ENCODE measurements at regions not wholly inside any gene's neighbourhood (a gene's known extent, or its start where the extent isn't known, plus 50 kb on each side); places are given as distances from the start of the nearest gene placed in this dataset.

DNA sequence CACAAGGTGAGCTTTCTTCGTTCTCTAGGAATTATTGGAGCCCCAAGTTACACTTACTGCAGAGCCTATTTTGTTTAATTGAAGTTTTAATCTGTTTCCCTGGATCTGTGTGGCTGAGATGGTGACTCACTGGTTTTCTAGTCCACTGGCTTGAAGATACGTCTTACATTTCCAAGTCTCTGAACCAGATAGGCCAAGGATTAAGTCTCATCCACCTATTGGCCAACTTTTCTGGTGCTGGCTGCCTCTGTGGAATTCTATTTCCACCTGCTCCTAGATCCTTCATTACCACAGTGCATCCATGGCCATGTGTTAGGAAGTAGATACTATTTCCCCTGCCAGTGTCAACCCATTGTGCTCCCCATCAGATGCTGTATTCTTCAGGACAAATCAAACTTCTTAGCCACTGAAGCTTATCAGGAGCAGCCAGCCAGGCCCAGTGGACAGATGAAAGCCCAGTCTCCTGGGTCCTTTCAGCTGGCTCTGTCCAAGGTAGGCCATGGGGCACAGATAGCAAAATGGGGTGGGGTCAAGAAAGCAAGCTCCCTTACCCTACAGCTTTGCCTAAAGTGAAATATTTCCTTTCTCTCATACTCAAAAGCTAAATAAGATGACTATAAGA, 198.8 kb upstream of the TCF4 start (continued):
- peak; percentile 79 for TF ChIP-seq ARID1B (IDR thresholded peaks at IDR 0.05)
- peak; percentile 64 for TF ChIP-seq MTA2 (IDR thresholded peaks at IDR 0.05; ENCODE audit: low read depth)
- TF ChIP-seq ZC3H11A (IDR thresholded peaks at IDR 0.05; ENCODE audit: low read depth, low read length), result no peak
- TF ChIP-seq HEY1 (CRISPR knock-in tag; IDR thresholded peaks at IDR 0.05; ENCODE audit: borderline replicate concordance), result no peak
- TF ChIP-seq, protein P1, sequence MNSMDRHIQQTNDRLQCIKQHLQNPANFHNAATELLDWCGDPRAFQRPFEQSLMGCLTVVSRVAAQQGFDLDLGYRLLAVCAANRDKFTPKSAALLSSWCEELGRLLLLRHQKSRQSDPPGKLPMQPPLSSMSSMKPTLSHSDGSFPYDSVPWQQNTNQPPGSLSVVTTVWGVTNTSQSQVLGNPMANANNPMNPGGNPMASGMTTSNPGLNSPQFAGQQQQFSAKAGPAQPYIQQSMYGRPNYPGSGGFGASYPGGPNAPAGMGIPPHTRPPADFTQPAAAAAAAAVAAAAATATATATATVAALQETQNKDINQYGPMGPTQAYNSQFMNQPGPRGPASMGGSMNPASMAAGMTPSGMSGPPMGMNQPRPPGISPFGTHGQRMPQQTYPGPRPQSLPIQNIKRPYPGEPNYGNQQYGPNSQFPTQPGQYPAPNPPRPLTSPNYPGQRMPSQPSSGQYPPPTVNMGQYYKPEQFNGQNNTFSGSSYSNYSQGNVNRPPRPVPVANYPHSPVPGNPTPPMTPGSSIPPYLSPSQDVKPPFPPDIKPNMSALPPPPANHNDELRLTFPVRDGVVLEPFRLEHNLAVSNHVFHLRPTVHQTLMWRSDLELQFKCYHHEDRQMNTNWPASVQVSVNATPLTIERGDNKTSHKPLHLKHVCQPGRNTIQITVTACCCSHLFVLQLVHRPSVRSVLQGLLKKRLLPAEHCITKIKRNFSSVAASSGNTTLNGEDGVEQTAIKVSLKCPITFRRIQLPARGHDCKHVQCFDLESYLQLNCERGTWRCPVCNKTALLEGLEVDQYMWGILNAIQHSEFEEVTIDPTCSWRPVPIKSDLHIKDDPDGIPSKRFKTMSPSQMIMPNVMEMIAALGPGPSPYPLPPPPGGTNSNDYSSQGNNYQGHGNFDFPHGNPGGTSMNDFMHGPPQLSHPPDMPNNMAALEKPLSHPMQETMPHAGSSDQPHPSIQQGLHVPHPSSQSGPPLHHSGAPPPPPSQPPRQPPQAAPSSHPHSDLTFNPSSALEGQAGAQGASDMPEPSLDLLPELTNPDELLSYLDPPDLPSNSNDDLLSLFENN (IDR thresholded peaks at IDR 0.05; ENCODE audit: low read depth in 2 of 2, low read length in 2 of 2), result no peak
- no peak for TF ChIP-seq RHOXF2B (CRISPR knock-in tag; conservative IDR thresholded peaks at IDR 0.05)
- TF ChIP-seq ZNF830 (CRISPR knock-in tag; IDR thresholded peaks at IDR 0.05), result no peak
- no peak for TF ChIP-seq CHD1 (IDR thresholded peaks at IDR 0.05; ENCODE audit: low read length)
- TF ChIP-seq CBFA2T3 (IDR thresholded peaks at IDR 0.05), result peak; percentile 86
- TF ChIP-seq, protein P2, sequence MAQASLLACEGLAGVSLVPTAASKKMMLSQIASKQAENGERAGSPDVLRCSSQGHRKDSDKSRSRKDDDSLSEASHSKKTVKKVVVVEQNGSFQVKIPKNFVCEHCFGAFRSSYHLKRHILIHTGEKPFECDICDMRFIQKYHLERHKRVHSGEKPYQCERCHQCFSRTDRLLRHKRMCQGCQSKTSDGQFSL (CRISPR knock-in tag; IDR thresholded peaks at IDR 0.05), result no peak
- TF ChIP-seq, protein P2 (tag; IDR thresholded peaks at IDR 0.05), result no peak
- TF ChIP-seq, protein P3, sequence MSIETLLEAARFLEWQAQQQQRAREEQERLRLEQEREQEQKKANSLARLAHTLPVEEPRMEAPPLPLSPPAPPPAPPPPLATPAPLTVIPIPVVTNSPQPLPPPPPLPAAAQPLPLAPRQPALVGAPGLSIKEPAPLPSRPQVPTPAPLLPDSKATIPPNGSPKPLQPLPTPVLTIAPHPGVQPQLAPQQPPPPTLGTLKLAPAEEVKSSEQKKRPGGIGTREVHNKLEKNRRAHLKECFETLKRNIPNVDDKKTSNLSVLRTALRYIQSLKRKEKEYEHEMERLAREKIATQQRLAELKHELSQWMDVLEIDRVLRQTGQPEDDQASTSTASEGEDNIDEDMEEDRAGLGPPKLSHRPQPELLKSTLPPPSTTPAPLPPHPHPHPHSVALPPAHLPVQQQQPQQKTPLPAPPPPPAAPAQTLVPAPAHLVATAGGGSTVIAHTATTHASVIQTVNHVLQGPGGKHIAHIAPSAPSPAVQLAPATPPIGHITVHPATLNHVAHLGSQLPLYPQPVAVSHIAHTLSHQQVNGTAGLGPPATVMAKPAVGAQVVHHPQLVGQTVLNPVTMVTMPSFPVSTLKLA (conservative IDR thresholded peaks at IDR 0.05), result peak in 1 of 2 experiments; percentile 37; a peak in 1 of 4 replicates
- no peak for TF ChIP-seq ZNF253 (CRISPR knock-in tag; conservative IDR thresholded peaks at IDR 0.05)
- TF ChIP-seq ERF (CRISPR knock-in tag; IDR thresholded peaks at IDR 0.05), result no peak
- no peak for TF ChIP-seq POU5F1 (IDR thresholded peaks at IDR 0.05; ENCODE audit: borderline replicate concordance, low read depth, low read length, partially characterized antibody)
- TF ChIP-seq, protein P4, sequence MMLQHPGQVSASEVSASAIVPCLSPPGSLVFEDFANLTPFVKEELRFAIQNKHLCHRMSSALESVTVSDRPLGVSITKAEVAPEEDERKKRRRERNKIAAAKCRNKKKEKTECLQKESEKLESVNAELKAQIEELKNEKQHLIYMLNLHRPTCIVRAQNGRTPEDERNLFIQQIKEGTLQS (IDR thresholded peaks at IDR 0.05), result peak; percentile 21; the same call in 1 of the 2 replicates
- TF ChIP-seq, protein P4 (CRISPR knock-in tag; conservative IDR thresholded peaks at IDR 0.05), result no peak
- TF ChIP-seq YY1 (IDR thresholded peaks at IDR 0.05; ENCODE audit: borderline replicate concordance in 1 of 3, control insufficient read depth in 1 of 3, extremely low read depth in 1 of 3, insufficient read depth in 3 of 3, insufficient read length in 1 of 3, insufficient replicate concordance in 2 of 3, low read depth in 1 of 3, low read length in 2 of 3), result no peak
- no peak for TF ChIP-seq ZEB2 (IDR thresholded peaks at IDR 0.05)
- TF ChIP-seq NELFE (IDR thresholded peaks at IDR 0.05; ENCODE audit: insufficient read depth, insufficient read length), result no peak
